SK-N-DZ (cell line): ENCODE measurements at regions not wholly inside any gene's neighbourhood (a gene's known extent, or its start where the extent isn't known, plus 50 kb on each side); places are given as distances from the start of the nearest gene placed in this dataset.

Experiments used
- DNase-seq: peaks from one replicate; pipeline ENCODE4 v3.0.0-alpha.2; 2015; ENCODE audit warnings: low spot score

- no peak for DNase-seq
These were observed 165.6 kb downstream of the PALM2AKAP2 start for GRCh38 chr9:109945573-109945972.

GRCh38 chr9:109948453-109948852 lies 168.5 kb downstream of the PALM2AKAP2 start:
- DNase-seq: no peak

- DNase-seq: no peak
These were observed 170.9 kb downstream of the PALM2AKAP2 start for GRCh38 chr9:109950710-109951443.

- DNase-seq: no peak
These were observed 173.3 kb downstream of the PALM2AKAP2 start for GRCh38 chr9:109953300-109953699.

GRCh38 chr9:109953813-109954497 lies 174.0 kb downstream of the PALM2AKAP2 start:
- DNase-seq: no peak

- no peak for DNase-seq
These were observed 176.9 kb downstream of the PALM2AKAP2 start for GRCh38 chr9:109956717-109957440.

- DNase-seq: no peak
These were observed 179.7 kb downstream of the PALM2AKAP2 start for GRCh38 chr9:109959679-109960078.

GRCh38 chr9:109961626-109962025 lies 181.6 kb downstream of the PALM2AKAP2 start:
- DNase-seq: no peak

GRCh38 chr9:109962215-109962614 lies 182.2 kb downstream of the PALM2AKAP2 start:
- DNase-seq: no peak

- DNase-seq: no peak
These were observed 183.1 kb downstream of the PALM2AKAP2 start for GRCh38 chr9:109963079-109963478.

- no peak for DNase-seq
These were observed 186.8 kb downstream of the PALM2AKAP2 start for GRCh38 chr9:109966643-109967368.

- no peak for DNase-seq
These were observed 187.9 kb downstream of the PALM2AKAP2 start for GRCh38 chr9:109967651-109968642.

- DNase-seq: no peak
These were observed 189.0 kb downstream of the PALM2AKAP2 start for GRCh38 chr9:109969011-109969410.

- no peak for DNase-seq
These were observed 189.7 kb downstream of the PALM2AKAP2 start for GRCh38 chr9:109969573-109970237.

- DNase-seq: no peak
These were observed 191.2 kb downstream of the PALM2AKAP2 start for GRCh38 chr9:109971226-109971625.

GRCh38 chr9:109972026-109972882 lies 192.3 kb downstream of the PALM2AKAP2 start:
- DNase-seq: no peak

GRCh38 chr9:109973336-109973735 lies 193.3 kb downstream of the PALM2AKAP2 start:
- DNase-seq: no peak

GRCh38 chr9:109974143-109974917 lies 194.3 kb downstream of the PALM2AKAP2 start:
- no peak for DNase-seq
